ENCODE measurements at regions not wholly inside any gene's neighbourhood (a gene's known extent, or its start where the extent isn't known, plus 50 kb on each side); places are given as distances from the start of the nearest gene placed in this dataset.
"Not testable (repeated sequence)": the region's sequence is repeated elsewhere in the genome, so short reads cannot be mapped to it uniquely, and the experiment has no call there.

- DNase-seq (ENCODE audit: low read depth) = peak; percentile 87
These were observed 79.7 kb upstream of the IGFBP5 start for GRCh38 chr2:216775043-216775453.

GRCh38 chr2:216774620-216775019 lies 79.3 kb upstream of the IGFBP5 start:
- DNase-seq (ENCODE audit: low read depth) = peak; percentile 40

- no peak for DNase-seq (ENCODE audit: low read depth)
These were observed 78.8 kb upstream of the IGFBP5 start for GRCh38 chr2:216774180-216774579.

- DNase-seq (ENCODE audit: low read depth) = no peak
These were observed 77.7 kb upstream of the IGFBP5 start for GRCh38 chr2:216773072-216773471.

DNA sequence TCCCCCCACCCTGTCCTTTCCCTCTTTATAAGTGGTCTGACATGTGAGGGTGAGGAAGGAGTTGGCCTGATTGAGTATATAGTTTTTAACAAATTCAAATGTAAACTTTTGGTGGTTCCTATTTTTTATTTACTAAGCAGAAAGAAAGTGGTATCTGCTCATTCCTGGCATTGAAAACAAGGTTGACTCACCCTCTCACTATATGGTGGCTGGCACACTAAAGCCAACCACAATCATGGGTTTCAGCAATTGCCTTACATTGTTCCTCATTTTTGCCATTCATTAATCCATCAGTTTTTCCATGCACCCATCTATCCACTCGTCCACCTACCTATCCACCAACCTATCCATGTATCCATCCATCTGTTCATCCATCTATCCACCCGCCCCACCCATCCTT lies 75.4 kb upstream of the IGFBP5 start:
- DNase-seq (ENCODE audit: low read depth) = no peak

DNA sequence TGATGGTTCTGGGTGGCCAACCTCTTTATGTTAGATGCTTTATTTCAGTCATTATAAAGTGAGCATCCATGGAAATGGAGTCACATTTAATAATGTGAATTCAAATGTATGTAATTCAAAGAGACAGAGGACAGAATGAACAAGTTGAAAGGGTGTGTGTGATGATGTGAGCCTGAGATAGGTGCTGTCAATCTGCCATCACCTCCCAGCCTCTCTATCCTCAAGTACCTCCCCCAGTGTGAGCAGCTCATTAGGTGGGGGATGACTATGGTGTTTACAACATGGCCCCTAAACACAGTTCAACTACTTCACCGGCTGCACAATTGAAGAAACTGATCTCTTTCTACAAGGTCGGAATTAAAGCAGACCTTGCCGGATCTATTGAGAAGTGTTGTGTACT lies 74.7 kb upstream of the IGFBP5 start:
- DNase-seq (ENCODE audit: low read depth) = no peak

- DNase-seq (ENCODE audit: low read depth) = no peak
These were observed 74.3 kb upstream of the IGFBP5 start for GRCh38 chr2:216769626-216770025.

GRCh38 chr2:216768908-216769411 lies 73.6 kb upstream of the IGFBP5 start:
- DNase-seq (ENCODE audit: low read depth) = no peak

- no peak for DNase-seq (ENCODE audit: low read depth)
These were observed 70.5 kb upstream of the IGFBP5 start for GRCh38 chr2:216765761-216766262.

- no peak for DNase-seq (ENCODE audit: low read depth)
These were observed 68.0 kb upstream of the IGFBP5 start for GRCh38 chr2:216763396-216763795.

GRCh38 chr2:216761809-216762208 lies 66.5 kb upstream of the IGFBP5 start:
- DNase-seq (ENCODE audit: low read depth) = no peak

- DNase-seq (ENCODE audit: low read depth) = no peak
These were observed 65.8 kb upstream of the IGFBP5 start for GRCh38 chr2:216761133-216761532.

GRCh38 chr2:216758256-216759155 lies 63.2 kb upstream of the IGFBP5 start:
- DNase-seq (ENCODE audit: low read depth) = no peak

DNA sequence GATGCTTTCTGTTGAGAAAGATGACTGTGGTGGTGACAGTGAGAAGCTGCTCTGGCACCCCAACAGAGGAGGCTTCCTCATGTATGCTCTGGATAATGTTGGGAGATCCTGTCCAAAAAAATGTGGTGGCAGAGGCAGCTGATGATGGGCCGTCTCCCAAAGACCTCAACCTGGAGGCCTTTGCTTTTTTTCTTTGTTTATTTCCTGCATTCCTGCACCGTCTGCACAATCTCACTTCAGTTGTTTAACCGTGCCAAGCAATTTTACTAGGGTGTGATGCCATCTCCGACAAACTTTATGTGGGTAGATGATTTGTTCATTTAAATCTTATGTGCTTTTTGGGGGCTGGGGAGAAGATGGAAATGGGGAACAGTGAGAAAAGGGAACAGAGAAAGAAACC lies 62.2 kb upstream of the IGFBP5 start:
- no peak for DNase-seq (ENCODE audit: low read depth)

- DNase-seq (ENCODE audit: low read depth) = no peak
These were observed 61.1 kb upstream of the IGFBP5 start for GRCh38 chr2:216756435-216756834.

- no peak for DNase-seq (ENCODE audit: low read depth)
These were observed 59.5 kb upstream of the IGFBP5 start for GRCh38 chr2:216754812-216755211.

DNA sequence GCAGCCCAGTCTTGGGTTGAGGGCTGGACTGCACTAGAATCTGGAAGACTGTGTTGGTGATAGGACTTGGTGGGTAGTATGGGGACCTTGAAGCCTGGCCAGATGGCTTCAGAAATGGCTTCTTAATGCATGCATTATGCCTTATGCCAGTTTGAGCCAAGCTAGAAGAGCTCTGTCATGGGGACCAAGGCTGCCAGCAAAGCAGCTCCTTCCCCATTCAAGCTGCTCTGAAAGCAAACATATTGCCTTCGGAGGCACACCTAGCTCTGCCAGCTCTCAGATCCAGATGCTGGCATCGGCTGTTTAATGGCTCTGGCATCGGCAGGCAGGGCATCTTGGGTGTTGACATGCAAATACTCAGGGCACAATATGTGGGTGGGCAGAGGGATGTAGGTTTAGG lies 59.0 kb upstream of the IGFBP5 start:
- DNase-seq (ENCODE audit: low read depth) = no peak

- no peak for DNase-seq (ENCODE audit: low read depth)
These were observed 57.6 kb upstream of the IGFBP5 start for GRCh38 chr2:216752855-216753505.

DNA sequence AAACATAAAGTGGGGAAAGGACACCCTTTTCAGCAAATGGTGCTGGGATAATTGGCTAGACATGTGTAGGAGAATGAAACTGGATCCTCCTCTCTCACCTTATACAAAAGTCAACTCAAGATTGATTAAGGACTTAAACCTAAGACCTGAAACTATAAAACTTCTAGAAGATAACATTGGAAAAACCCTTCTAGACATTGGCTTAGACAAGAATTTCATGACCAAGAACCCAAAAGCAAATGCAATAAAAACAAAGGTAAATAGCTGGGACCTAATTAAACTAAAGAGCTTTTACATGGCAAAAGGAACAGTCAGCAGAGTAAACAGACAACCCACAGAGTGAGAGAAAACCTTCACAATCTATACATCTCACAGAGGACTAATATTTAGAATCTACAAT lies 55.4 kb upstream of the IGFBP5 start:
- DNase-seq (ENCODE audit: low read depth) = not testable (repeated sequence)

DNA sequence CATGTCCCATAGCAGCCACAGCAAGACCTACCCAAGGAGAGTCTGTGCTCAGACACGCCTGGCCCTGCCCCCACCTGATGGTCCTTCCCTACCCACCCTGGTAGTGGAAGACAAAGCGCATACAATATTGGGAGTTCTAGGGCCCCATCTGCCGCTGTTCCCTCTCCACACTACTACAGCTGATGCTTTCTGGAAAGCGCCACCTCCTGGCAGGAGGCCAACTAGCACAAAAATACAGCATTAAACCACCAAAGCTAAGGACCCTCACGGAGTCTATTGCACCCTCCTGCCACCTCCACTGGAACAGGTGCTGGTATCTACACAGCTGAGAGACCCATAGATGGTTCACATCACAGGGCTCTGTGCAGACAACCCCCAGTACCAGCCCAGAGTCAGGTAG lies 50.9 kb upstream of the IGFBP5 start:
- DNase-seq (ENCODE audit: low read depth) = not testable (repeated sequence)

GRCh38 chr2:216745453-216745852 lies 50.1 kb upstream of the IGFBP5 start:
- no peak for DNase-seq (ENCODE audit: low read depth)

Data from HS-5 (cell line).